Kasumi-1 (cell line): ENCODE measurements at regions not wholly inside any gene's neighbourhood (a gene's known extent, or its start where the extent isn't known, plus 50 kb on each side); places are given as distances from the start of the nearest gene placed in this dataset.
A peak's percentile ranks its signal among the peaks of the same experiment; 100 is the strongest.
"Not testable (repeated sequence)": the region's sequence is repeated elsewhere in the genome, so short reads cannot be mapped to it uniquely, and the experiment has no call there.

Source experiments
- DNase-seq, 2 experiments: peaks; one replicate each; lab custom pipeline; 2025; lab: John Stamatoyannopoulos, UW

DNA sequence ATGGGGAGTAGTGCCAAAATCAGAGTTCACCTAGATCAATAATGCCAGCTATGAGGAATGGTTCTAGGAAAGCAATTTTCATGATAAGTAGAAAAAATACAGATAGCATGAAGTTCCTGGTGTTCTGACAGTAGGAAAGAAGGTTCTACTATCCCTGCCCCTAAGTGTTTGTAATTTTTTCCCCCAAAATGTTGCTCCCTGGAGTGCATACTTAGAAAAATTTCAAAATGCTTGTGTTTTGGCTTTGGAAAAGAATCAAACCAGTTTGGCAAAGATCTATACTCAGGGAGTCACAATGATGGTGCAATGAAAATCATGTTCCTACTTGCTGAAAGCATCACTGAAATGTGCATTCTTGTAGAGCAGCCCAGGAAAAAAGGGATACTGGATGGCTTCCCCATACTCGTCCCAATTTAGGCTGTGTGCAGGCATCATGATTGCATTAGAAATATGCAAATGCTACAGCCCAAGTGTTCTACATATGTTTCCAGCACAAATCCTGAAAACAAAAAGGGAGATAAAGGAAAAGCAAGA lies 74.7 kb downstream of the LPAR4 start:
- DNase-seq = no peak

DNA sequence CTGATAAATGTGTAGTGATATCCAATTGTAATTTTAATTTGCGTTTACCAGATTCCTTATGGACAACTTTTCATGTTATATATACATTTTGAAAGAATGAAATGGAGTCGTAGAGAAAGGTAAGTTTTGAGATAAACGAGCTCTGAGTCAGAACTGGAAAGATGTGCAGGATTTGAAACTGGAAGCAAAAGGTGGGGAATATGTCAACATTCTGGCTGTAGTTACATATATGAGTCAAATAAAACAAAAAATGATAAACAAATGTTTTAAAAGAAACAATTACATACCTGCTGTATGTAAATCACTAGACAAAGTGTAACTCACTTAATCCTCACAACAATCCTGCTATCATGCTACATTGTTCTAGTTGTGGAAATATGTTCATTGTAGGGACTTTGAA lies 84.0 kb downstream of the LPAR4 start:
- no peak for DNase-seq

DNA sequence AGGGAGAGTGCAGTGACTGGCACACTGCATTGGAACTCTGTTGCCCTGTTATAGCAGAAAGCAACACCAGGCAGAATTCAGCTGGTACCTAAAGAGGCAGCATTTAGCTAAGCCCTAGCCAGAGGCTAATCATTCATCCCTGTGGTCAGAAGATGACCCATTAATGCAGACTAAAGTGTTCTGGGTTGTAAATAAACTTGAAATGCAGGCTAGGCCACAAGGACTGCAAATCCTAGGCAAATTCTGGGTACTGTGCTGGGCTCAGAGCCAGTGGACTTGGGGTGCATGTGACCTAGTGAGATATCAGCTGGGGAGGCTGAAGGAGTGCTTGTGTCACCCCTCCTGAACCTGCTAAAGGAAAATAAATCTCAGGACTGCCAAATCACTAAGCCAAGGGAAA lies 91.2 kb downstream of the LPAR4 start:
- DNase-seq = no peak

DNA sequence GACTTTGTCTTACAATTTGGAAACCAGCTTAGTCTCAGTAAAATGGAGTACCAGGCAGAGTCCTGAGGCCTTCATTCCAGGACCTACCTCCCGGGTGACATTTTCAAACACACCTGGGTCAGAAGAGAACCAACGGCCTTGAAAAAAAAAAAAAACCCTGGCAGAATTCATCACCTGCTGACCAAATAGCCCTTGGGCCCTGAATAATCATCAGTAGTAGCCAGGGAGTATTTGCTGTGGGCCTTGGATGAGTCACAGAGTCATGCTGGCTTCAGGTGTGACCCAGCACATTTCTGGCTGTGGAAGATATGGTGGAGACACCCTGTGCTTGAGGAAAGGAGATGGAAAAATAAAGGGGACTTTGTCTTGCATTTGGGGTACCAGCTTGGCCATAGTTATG lies 92.2 kb downstream of the LPAR4 start:
- no peak for DNase-seq

- DNase-seq = not testable (repeated sequence)
Observed at GRCh38 chrX:78844218-78844617, 96.7 kb downstream of the LPAR4 start.

- not testable (repeated sequence) for DNase-seq
Observed at GRCh38 chrX:78881248-78881647, 63.9 kb upstream of the P2RY10 start.

- DNase-seq = peak; percentile 43 to 54
Observed at GRCh38 chrX:78886550-78886949, 58.6 kb upstream of the P2RY10 start.
